NCI-H1105 (cell line): ENCODE measurements at regions not wholly inside any gene's neighbourhood (a gene's known extent, or its start where the extent isn't known, plus 50 kb on each side); places are given as distances from the start of the nearest gene placed in this dataset.

Source experiments
- DNase-seq: peaks from one replicate; lab custom pipeline; 2025; lab: John Stamatoyannopoulos, UW

GRCh38 chr13:30107521-30108136, 199.7 kb downstream of the KATNAL1 start:
- no peak for DNase-seq

DNA sequence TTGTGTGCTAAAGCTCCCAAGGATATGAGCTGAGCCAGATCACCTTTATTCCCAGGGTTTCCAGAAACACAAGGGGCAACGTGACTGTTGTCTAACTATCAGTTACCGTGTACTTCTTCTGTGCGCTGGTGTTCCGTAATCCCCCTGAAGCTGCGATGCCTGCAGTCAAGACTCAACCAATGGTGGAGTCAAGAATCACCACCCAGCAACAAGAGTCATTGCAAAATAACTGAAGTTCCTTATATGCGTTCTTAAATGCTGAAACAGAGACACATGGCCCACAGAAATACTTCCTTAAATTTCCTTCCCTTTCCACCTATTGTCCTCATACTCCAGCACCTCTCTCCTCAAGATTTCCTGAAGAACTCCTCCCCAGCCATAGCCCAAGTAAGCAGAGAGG, 200.2 kb downstream of the KATNAL1 start:
- DNase-seq: no peak

DNA sequence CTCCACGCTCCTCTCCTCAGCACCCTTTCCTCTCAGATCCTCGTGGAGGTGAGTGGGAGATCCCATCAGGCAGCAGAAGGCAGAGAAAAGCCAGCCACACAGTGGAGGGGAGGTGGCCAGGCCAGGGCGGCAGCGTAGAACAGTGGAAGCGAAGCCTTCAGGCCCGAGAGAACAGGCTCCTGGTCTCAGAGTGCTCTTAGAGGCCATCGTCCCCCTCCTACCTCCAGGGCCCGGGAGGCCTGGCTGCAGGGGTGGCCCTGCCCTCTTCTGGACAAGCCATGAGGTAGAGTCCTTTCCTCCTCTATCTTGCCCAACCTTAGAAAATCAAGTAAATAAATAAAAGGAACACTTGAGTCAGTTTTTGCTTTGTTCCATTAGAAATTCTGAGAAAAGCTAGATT, 202.0 kb downstream of the KATNAL1 start:
- no peak for DNase-seq

DNA sequence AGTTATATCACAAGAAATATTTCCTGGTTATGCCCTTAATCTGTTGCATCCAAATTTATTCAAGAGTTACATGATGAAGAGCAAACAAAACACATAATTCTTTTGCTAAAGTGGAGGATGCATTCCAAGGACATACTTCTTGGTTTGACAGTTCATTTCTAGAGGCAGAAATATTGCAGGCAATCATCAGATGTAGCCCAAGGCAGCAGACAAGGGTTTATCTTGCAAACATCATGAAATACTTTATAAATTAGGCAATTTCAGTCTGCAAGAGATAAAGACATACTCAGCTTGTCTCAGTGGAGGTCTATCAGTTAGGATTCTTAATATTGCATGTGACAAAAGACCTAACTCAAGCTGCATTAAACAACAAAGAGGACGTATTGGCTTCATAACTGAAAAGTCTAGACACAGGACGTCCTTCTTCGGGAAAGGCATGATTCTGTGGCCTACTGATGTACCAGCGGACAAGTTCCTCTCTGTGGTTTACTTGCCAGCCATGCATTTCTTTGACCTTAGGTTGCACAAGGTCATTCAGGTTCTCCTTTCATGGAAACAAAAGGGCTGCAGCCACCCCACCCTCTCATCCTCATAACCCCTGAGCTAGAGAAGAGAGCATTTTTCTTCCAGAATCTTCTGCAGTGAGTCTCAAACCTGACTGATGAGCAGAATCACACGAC, 204.1 kb downstream of the KATNAL1 start:
- no peak for DNase-seq

GRCh38 chr13:30100226-30100625, 207.1 kb downstream of the KATNAL1 start:
- DNase-seq: no peak

GRCh38 chr13:30097701-30098100, 209.7 kb downstream of the KATNAL1 start:
- DNase-seq: no peak

GRCh38 chr13:30097089-30097488, 210.3 kb downstream of the KATNAL1 start:
- DNase-seq: no peak

DNA sequence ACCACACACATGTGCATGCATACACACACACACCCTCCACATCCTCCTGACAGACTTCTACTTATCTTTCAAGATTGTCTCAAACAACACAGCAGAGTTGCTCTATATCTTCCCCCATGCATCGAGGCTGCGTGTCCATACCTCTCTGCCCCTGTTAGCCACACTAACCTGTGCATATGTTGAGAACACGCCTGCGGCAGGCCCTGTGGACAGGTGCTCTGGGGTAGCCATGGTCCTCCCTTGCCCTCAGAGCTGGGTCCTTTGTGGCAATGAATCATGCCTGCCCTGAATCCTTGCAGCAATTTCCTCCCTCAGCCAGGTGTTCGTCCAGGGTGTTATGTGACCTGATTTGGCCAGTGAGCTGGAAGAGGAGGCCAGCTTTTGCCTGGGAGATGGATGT, 213.3 kb downstream of the KATNAL1 start:
- no peak for DNase-seq

GRCh38 chr13:30093236-30093635, 214.1 kb downstream of the KATNAL1 start:
- no peak for DNase-seq

- DNase-seq: no peak
These were observed 215.7 kb downstream of the KATNAL1 start for GRCh38 chr13:30091691-30092090.

- DNase-seq: no peak
These were observed 216.3 kb downstream of the KATNAL1 start for GRCh38 chr13:30091035-30091434.

GRCh38 chr13:30088312-30088855, 219.0 kb downstream of the KATNAL1 start:
- no peak for DNase-seq

GRCh38 chr13:30085087-30085486, 222.3 kb downstream of the KATNAL1 start:
- no peak for DNase-seq

DNA sequence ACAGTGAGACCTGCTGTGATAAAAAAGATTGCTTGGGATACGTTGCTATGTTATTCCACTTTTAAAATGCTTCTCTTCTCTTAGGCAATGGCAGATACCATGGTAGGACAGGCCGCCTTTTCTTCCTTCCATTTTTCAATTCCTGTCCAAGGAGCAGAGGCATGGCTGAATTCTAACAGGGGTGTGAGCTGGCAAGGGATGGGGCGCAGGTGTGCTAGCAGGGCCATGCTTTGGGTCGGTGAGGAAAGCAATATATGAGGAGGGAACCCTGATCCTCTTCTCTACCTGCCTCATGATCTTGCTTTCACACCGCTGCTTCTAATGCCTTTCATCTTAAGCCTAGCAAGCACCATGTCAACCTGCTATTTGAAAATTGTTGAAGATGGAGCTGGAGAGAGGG, 225.0 kb downstream of the KATNAL1 start:
- no peak for DNase-seq

DNA sequence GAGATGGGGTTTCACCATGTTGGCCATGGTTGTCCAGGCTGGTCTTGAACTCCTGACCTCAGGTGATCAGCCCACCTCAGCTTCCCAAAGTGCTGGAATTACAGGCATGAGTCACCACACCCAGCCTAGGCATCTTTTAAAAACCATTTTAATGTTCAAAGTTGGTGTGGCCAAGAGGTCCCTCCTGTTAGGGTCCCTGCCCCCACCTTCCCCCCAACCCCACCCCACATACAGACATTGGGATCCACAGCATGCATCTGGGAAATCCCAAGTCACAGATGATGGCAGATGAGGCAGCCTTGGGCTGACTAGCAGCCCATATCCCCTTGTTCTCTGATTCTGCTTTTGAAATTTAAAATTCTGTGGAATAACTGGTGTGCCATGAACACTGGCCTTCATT, 226.0 kb downstream of the KATNAL1 start:
- no peak for DNase-seq

GRCh38 chr13:30079501-30079900, 227.8 kb downstream of the KATNAL1 start:
- no peak for DNase-seq

DNA sequence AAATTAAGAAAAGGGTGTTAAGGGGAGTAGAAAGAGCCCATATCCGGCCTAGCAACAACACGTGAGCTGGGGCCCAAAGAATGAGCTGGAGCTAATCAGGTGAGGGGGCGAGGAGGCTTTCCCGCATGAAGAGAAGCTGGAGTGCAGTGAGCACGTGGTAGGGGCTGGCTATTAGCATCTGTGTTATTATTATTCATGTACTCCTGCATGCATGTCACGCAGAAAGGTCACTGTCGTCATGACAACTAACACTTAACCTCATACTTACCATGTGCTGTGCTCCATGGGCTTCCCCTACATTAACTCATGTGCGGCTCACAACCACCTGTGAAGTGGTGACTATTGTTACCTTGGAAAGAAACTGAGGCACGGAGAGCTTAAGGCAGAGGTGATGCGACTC, 227.6 kb upstream of the UBL3 start:
- DNase-seq: no peak

DNA sequence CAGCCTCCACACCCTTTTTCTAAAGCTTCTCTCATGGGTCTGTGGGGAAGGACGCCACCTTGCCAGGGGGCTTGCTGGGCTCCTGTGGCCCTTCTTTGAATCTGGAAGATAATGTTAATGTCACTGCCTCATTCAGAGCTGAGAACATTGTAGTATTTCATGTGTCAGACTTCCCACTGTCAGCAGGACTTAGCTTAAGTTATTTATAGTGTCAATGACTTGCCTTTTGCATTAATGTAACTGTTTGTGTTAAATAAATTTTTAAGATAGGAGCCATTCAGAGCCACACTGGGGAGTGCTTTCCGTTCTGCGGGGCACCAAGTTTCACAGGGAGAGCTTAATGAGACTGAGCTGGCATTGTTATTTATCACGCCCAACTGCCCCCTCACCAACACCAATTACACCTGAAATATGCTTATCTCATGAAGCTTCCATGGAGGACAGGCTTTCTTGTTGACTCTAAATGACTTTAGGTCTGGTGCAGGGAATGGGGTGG, 226.9 kb upstream of the UBL3 start:
- no peak for DNase-seq

GRCh38 chr13:30074955-30075614, 224.7 kb upstream of the UBL3 start:
- DNase-seq: no peak

GRCh38 chr13:30074431-30074830, 224.0 kb upstream of the UBL3 start:
- DNase-seq: no peak

DNA sequence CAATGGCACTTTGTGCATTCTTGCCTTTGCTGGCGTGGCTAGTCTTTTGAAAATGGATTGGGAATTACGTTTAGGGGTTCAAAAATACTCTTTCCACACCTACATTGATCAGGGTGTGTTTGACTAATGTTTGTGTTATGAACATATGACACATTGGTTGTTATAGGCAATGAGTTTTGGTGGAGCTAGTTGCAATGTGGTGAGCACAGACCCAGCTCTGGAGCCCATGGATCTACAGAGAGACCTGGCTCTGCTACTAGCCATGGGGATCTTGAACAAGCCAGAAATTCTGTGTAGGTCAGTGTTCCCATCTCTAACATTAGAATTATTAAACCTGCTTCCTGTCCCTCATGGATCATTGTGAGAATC, 222.4 kb upstream of the UBL3 start:
- DNase-seq: no peak

- no peak for DNase-seq
These were observed 221.8 kb upstream of the UBL3 start for GRCh38 chr13:30071969-30072817.
